IMR-90 (cell line): ENCODE measurements at regions not wholly inside any gene's neighbourhood (a gene's known extent, or its start where the extent isn't known, plus 50 kb on each side); places are given as distances from the start of the nearest gene placed in this dataset.

ENCODE experiments used
- ATAC-seq: fragments of 200-7000 bp; cut with Tn5 transposase; 2 replicates; pipeline ENCODE4 v1.9.1; 2020; ENCODE audit warnings: low read depth, mild to moderate bottlenecking, moderate library complexity
- BruUV-seq: library from RNA; stranded (reverse); fragments of 400-500 nt; replicated peaks from 2 replicates; lab custom pipeline; 2021; lab: Mats Ljungman, UMichigan
- CTCF ChIA-PET: fragments of 300-600 bp; formaldehyde crosslinking; extraction: SDS; loops from one replicate; lab custom pipeline; 2021; ENCODE audit warnings: antibody characterized with exemption; lab: Yijun Ruan, JAX
- POLR2A ChIA-PET: fragments of 300-600 bp; sonication (Branson Sonifier 250); formaldehyde crosslinking; loops from one replicate; lab custom pipeline; 2022; ENCODE audit warnings: antibody characterized with exemption; ENCODE audit not compliant: unreplicated experiment; lab: Charles Lee
- DNase-seq: peaks from one replicate; pipeline ENCODE4 v3.0.0; 2013
- H2AFZ ChIP-seq: replicated peaks from 2 replicates; pipeline ENCODE3; 2013; ENCODE audit warnings: low read length, mild to moderate bottlenecking; ENCODE audit not compliant: poor library complexity
- H2AK5ac ChIP-seq: 2 replicates; pipeline ENCODE4 v1.6.1; 2013; ENCODE audit warnings: low read depth, low read length, inconsistent platforms
- H2AK9ac ChIP-seq: replicated peaks from 2 replicates; pipeline ENCODE3; 2013; ENCODE audit warnings: mild to moderate bottlenecking, low read depth, low read length, moderate library complexity; ENCODE audit not compliant: poor library complexity
- H2BK120ac ChIP-seq: 2 replicates; pipeline ENCODE4 v1.6.1; 2013; ENCODE audit warnings: low read depth, low read length, inconsistent platforms
- H2BK15ac ChIP-seq: 3 replicates; pipeline ENCODE4 v1.6.1; 2013; ENCODE audit warnings: low read depth, low read length, inconsistent platforms
- H2BK20ac ChIP-seq: 2 replicates; pipeline ENCODE4 v1.6.1; 2013; ENCODE audit warnings: low read depth, mild to moderate bottlenecking, inconsistent platforms, low read length, moderate library complexity
- H2BK5ac ChIP-seq: 2 replicates; pipeline ENCODE4 v1.6.1; 2013; ENCODE audit warnings: mild to moderate bottlenecking, low read depth, low read length, inconsistent platforms; ENCODE audit not compliant: poor library complexity, severe bottlenecking
- H3K14ac ChIP-seq: replicated peaks from 2 replicates; pipeline ENCODE4 v1.6.1; 2013; ENCODE audit warnings: low read depth, low read length, inconsistent platforms
- H3K18ac ChIP-seq: 2 replicates; pipeline ENCODE4 v1.6.1; 2013; ENCODE audit warnings: low read depth, low read length, control low read depth
- H3K23ac ChIP-seq: 2 replicates; pipeline ENCODE4 v1.6.1; 2013; ENCODE audit warnings: low read depth, low read length, inconsistent platforms
- H3K27ac ChIP-seq: 2 replicates; pipeline ENCODE4 v1.5.1; 2013; ENCODE audit warnings: mild to moderate bottlenecking, control low read depth, low read length; ENCODE audit not compliant: insufficient read depth
- H3K27me3 ChIP-seq: 2 replicates; pipeline ENCODE4 v1.6.1; 2013; ENCODE audit warnings: low read length; ENCODE audit not compliant: control insufficient read depth, insufficient read depth
- H3K36me3 ChIP-seq: 2 replicates; pipeline ENCODE4 v1.6.1; 2013; ENCODE audit warnings: low read length, mixed read lengths; ENCODE audit not compliant: control insufficient read depth, insufficient read depth
- H3K4ac ChIP-seq: 2 replicates; pipeline ENCODE4 v1.6.1; 2013; ENCODE audit warnings: low read depth, low read length, inconsistent platforms
- H3K4me1 ChIP-seq: 2 replicates; pipeline ENCODE4 v1.6.1; 2013; ENCODE audit warnings: low read length, mixed read lengths; ENCODE audit not compliant: control insufficient read depth, insufficient read depth
- H3K4me2 ChIP-seq: 2 replicates; pipeline ENCODE4 v1.6.1; 2013; ENCODE audit warnings: low read depth, mild to moderate bottlenecking, control low read depth, low read length, moderate library complexity
- H3K4me3 ChIP-seq: 2 replicates; pipeline ENCODE4 v1.5.1; 2013; ENCODE audit warnings: low read depth, mild to moderate bottlenecking, control low read depth, low read length, moderate library complexity; ENCODE audit not compliant: insufficient read depth
- H3K56ac ChIP-seq: 2 replicates; pipeline ENCODE4 v1.6.1; 2013; ENCODE audit warnings: low read length, inconsistent platforms; ENCODE audit not compliant: insufficient read depth; ENCODE audit errors: extremely low read depth
- H3K79me1 ChIP-seq, 2 experiments: 2 replicates each; pipeline ENCODE4 v1.6.1; 2013; ENCODE audit warnings: low read length in 2 of 2, inconsistent platforms in 1 of 2, low read depth in 1 of 2
- H3K9ac ChIP-seq: 2 replicates; pipeline ENCODE4 v1.6.1; 2013; ENCODE audit warnings: low read depth, low read length, control low read depth
- H3K9me1 ChIP-seq: 2 replicates; pipeline ENCODE4 v1.6.1; 2013; ENCODE audit warnings: low read length, inconsistent platforms; ENCODE audit not compliant: insufficient read depth
- H3K9me3 ChIP-seq: 2 replicates; pipeline ENCODE4 v1.6.1; 2013; ENCODE audit warnings: low read length; ENCODE audit not compliant: control insufficient read depth, insufficient read depth
- H4K20me1 ChIP-seq: 2 replicates; pipeline ENCODE4 v1.6.1; 2013; ENCODE audit warnings: low read length, inconsistent platforms; ENCODE audit not compliant: insufficient read depth
- H4K5ac ChIP-seq: 2 replicates; pipeline ENCODE4 v1.6.1; 2013; ENCODE audit warnings: mild to moderate bottlenecking, low read depth, low read length, control low read depth
- H4K8ac ChIP-seq, 2 experiments: 2 replicates each; pipeline ENCODE4 v1.6.1; 2013; ENCODE audit warnings: low read depth in 2 of 2, low read length in 2 of 2, control low read depth in 1 of 2, inconsistent platforms in 1 of 2
- H4K91ac ChIP-seq: 2 replicates; pipeline ENCODE4 v1.6.1; 2013; ENCODE audit warnings: low read depth, low read length, inconsistent platforms; ENCODE audit not compliant: insufficient read depth
- BHLHE40 ChIP-seq: fragments of 150-350 bp; IDR thresholded peaks from 2 replicates; pipeline ENCODE4 v1.6.1; 2016; ENCODE audit warnings: mild to moderate bottlenecking, low read depth, low read length
- CHD1 ChIP-seq: IDR thresholded peaks from 2 replicates; pipeline ENCODE4 v1.6.1; 2012; ENCODE audit warnings: low read depth, low read length, improper control_type of control experiment
- NFE2L2 ChIP-seq: fragments of 150-350 bp; IDR thresholded peaks from 2 replicates; pipeline ENCODE4 v1.6.1; 2016; ENCODE audit warnings: low read depth, mild to moderate bottlenecking, low read length
- POLR2A ChIP-seq: IDR thresholded peaks from 2 replicates; pipeline ENCODE4 v1.6.1; 2012; ENCODE audit warnings: mild to moderate bottlenecking, low read depth, low read length
- RAD21 ChIP-seq: IDR thresholded peaks from 2 replicates; pipeline ENCODE4 v1.6.1; 2012; ENCODE audit warnings: low read length, improper control_type of control experiment
- RCOR1 ChIP-seq: IDR thresholded peaks from 2 replicates; pipeline ENCODE4 v1.6.1; 2012; ENCODE audit warnings: mild to moderate bottlenecking, low read length, improper control_type of control experiment; ENCODE audit not compliant: insufficient replicate concordance
- WGBS, 2 experiments: methylation state at CpG; one replicate each; pipeline versions ENCODE4 v1.1.5 to v1.1.7; 2013; ENCODE audit warnings: missing lambda C conversion rate in 2 of 2; ENCODE audit not compliant: insufficient read length in 1 of 2; ENCODE audit errors: extremely low coverage in 2 of 2; 5-methylcytosine and 5-hydroxymethylcytosine counted together
- dilution Hi-C: fragments of 300-500 bp; cut with HindIII; formaldehyde crosslinking; loops from one replicate; pipeline ENCODE4 v1.14.3; 2018; ENCODE audit warnings: low sequenced_read_pairs; ENCODE audit not compliant: unreplicated experiment
- in situ Hi-C: fragments of 300-500 bp; cut with MboI; formaldehyde crosslinking; loops from 3 replicates; pipeline ENCODE4 v1.14.3; 2019; ENCODE audit warnings: low sequenced_read_pairs, inconsistent platforms, mixed read lengths
- intact Hi-C: fragments of 100-400 bp; cut with micrococcal nuclease; formaldehyde crosslinking; loops from 2 replicates; pipeline ENCODE4 v1.10.0; 2022
- TF ChIP-seq, protein P1 (sequence below): fragments of 150-350 bp; IDR thresholded peaks from 2 replicates; pipeline ENCODE4 v1.6.1; 2017; ENCODE audit warnings: mild to moderate bottlenecking, antibody characterized with exemption, low read length, low read depth
- TF ChIP-seq, protein P2 (sequence below): conservative IDR thresholded peaks from 2 replicates; pipeline ENCODE4 v1.5.1; 2012; ENCODE audit warnings: mild to moderate bottlenecking, low read depth, low read length, improper control_type of control experiment

DNA sequence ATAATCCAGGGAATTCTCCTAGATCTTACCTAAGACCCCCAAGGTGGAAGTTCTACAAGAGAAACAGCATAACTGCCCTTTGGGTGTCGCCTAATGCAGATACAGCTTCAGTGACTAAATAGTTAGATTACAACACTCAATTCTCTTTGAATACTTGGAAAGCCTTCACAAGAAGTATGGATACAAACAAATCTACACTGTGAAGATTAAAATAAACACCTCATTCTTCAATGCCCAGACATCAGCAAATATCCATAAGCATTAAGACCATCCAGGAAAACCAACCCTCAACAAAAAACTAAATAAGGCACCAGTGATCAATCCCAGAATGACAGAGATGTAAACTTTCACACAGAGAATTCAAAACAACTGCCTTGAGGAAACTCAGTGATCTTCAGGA lies 963.2 kb downstream of the PLOD2 start:
- POLR2A ChIA-PET: no interaction called here

More for the DNA sequence above, 963.2 kb downstream of the PLOD2 start:
- no TSS peak for BruUV-seq
- no peak overlapping the region for H3K23ac ChIP-seq
- H3K27me3 ChIP-seq: no peaks in the 10 kb centered on the region
- no peak overlapping the region for H4K91ac ChIP-seq
- H3K14ac ChIP-seq: no peak overlapping the region
- H3K56ac ChIP-seq: no peak overlapping the region
- CTCF ChIA-PET: no interaction called here
- no peaks in the 10 kb centered on the region for H3K9me1 ChIP-seq
- H3K36me3 ChIP-seq: no peaks in the 10 kb centered on the region
- H2BK5ac ChIP-seq: no peak overlapping the region
- no peak overlapping the region for H2AFZ ChIP-seq
- no peak overlapping the region for H3K4ac ChIP-seq
- no peak for DNase-seq
- no peaks in the 10 kb centered on the region for H3K4me1 ChIP-seq
- H2AK5ac ChIP-seq: no peak overlapping the region
- H2BK20ac ChIP-seq: no peak overlapping the region
- no peak overlapping the region for H3K4me2 ChIP-seq
- no peak overlapping the region for H4K5ac ChIP-seq
- no peak overlapping the region for H3K4me3 ChIP-seq
- no peak overlapping the region for H3K18ac ChIP-seq
- intact Hi-C loops: no loop called here
- no CpG with 5 or more reads among the region's 1 CpG for WGBS, 2 experiments
- dilution Hi-C loops: no loop called here
- peaks cover 6% of the 10 kb centered on the region; the same call in 1 of the 2 replicates for H3K9me3 ChIP-seq
- in situ Hi-C loops: no loop called here
- no peak overlapping the region for H2AK9ac ChIP-seq
- TF ChIP-seq NFE2L2: no peak
- TF ChIP-seq, protein P1, sequence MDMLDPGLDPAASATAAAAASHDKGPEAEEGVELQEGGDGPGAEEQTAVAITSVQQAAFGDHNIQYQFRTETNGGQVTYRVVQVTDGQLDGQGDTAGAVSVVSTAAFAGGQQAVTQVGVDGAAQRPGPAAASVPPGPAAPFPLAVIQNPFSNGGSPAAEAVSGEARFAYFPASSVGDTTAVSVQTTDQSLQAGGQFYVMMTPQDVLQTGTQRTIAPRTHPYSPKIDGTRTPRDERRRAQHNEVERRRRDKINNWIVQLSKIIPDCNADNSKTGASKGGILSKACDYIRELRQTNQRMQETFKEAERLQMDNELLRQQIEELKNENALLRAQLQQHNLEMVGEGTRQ: no peak
- TF ChIP-seq, protein P2, sequence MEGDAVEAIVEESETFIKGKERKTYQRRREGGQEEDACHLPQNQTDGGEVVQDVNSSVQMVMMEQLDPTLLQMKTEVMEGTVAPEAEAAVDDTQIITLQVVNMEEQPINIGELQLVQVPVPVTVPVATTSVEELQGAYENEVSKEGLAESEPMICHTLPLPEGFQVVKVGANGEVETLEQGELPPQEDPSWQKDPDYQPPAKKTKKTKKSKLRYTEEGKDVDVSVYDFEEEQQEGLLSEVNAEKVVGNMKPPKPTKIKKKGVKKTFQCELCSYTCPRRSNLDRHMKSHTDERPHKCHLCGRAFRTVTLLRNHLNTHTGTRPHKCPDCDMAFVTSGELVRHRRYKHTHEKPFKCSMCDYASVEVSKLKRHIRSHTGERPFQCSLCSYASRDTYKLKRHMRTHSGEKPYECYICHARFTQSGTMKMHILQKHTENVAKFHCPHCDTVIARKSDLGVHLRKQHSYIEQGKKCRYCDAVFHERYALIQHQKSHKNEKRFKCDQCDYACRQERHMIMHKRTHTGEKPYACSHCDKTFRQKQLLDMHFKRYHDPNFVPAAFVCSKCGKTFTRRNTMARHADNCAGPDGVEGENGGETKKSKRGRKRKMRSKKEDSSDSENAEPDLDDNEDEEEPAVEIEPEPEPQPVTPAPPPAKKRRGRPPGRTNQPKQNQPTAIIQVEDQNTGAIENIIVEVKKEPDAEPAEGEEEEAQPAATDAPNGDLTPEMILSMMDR: no peak
- no peak for TF ChIP-seq RCOR1
- no peak for TF ChIP-seq RAD21
- TF ChIP-seq BHLHE40: no peak
- TF ChIP-seq CHD1: no peak
- no peak for TF ChIP-seq POLR2A
- H3K9ac ChIP-seq: no peak overlapping the region
- H2BK15ac ChIP-seq: no peak overlapping the region
- no peak overlapping the region for H3K27ac ChIP-seq
- H4K20me1 ChIP-seq: no peaks in the 10 kb centered on the region
- no peaks in the 10 kb centered on the region for H3K79me1 ChIP-seq
- ATAC-seq: no peak
- no peak overlapping the region for H2BK120ac ChIP-seq
- no peak overlapping the region for H4K8ac ChIP-seq
